RWPE2 (cell line): ENCODE measurements at regions not wholly inside any gene's neighbourhood (a gene's known extent, or its start where the extent isn't known, plus 50 kb on each side); places are given as distances from the start of the nearest gene placed in this dataset.

Source experiments
- ATAC-seq: fragments of 200-7000 bp; cut with Tn5 transposase; 3 replicates; pipeline ENCODE4 v1.9.1; 2021; ENCODE audit warnings: low read depth
- DNase-seq: peaks from one replicate; pipeline ENCODE4 v3.0.0-alpha.2; 2020; ENCODE audit warnings: low spot score
- H3K27ac ChIP-seq: fragments of 450-650 bp; 2 replicates; pipeline ENCODE4 v1.5.1; 2017; ENCODE audit warnings: mild to moderate bottlenecking; ENCODE audit not compliant: poor library complexity, severe bottlenecking
- H3K27me3 ChIP-seq: fragments of 250-450 bp; sonication (Bioruptor Pico); 2 replicates; pipeline ENCODE4 v1.5.1; 2021; ENCODE audit warnings: mild to moderate bottlenecking, moderate library complexity; ENCODE audit not compliant: insufficient read depth, poor library complexity, severe bottlenecking
- H3K36me3 ChIP-seq: fragments of 250-450 bp; sonication (Bioruptor Pico); 2 replicates; pipeline ENCODE4 v1.5.1; 2020; ENCODE audit warnings: low read depth, mild to moderate bottlenecking, moderate library complexity
- H3K4me1 ChIP-seq: fragments of 250-450 bp; sonication (Bioruptor Pico); 2 replicates; pipeline ENCODE4 v1.5.1; 2021; ENCODE audit warnings: mild to moderate bottlenecking, moderate library complexity; ENCODE audit not compliant: insufficient read depth, poor library complexity, severe bottlenecking
- H3K4me3 ChIP-seq: fragments of 250-450 bp; sonication (Bioruptor Pico); 2 replicates; pipeline ENCODE4 v1.5.1; 2021; ENCODE audit warnings: mild to moderate bottlenecking, moderate library complexity; ENCODE audit not compliant: severe bottlenecking
- H3K9me3 ChIP-seq: fragments of 250-450 bp; sonication (Bioruptor Pico); 2 replicates; pipeline ENCODE4 v1.5.1; 2021; ENCODE audit warnings: mild to moderate bottlenecking, moderate library complexity; ENCODE audit not compliant: severe bottlenecking
- TF ChIP-seq, protein P1 (sequence below): fragments of 450-650 bp; IDR thresholded peaks from one replicate; pipeline ENCODE4 v1.5.1; 2017; ENCODE audit warnings: mild to moderate bottlenecking, moderate library complexity; ENCODE audit not compliant: poor library complexity, severe bottlenecking

DNA sequence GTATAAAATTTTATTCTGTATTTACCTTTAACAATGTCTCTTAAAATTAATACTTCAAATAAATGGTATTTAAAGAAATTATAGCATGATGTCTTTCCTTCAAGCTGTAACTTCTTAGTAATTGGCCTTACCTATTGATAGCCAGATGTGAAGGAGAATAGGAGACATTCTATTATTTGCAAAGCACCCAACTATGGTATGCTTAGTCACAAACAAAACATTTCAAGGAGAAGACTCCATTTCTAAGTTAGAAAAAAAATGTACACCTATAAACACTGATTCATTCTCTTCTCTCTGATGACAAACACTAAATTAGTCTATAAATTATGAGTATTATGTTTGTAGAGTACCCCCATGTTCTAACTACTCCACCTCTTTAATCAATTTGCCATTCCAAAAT lies 66.4 kb downstream of the NKX6-1 start:
- H3K36me3 ChIP-seq = no peaks in the 10 kb centered on the region
- H3K9me3 ChIP-seq = no peaks in the 10 kb centered on the region
- H3K27ac ChIP-seq = no peak overlapping the region
- H3K4me1 ChIP-seq = no peaks in the 10 kb centered on the region
- ATAC-seq (no peak), DNase-seq (no peak)
- no peak overlapping the region for H3K4me3 ChIP-seq
- TF ChIP-seq, protein P1, sequence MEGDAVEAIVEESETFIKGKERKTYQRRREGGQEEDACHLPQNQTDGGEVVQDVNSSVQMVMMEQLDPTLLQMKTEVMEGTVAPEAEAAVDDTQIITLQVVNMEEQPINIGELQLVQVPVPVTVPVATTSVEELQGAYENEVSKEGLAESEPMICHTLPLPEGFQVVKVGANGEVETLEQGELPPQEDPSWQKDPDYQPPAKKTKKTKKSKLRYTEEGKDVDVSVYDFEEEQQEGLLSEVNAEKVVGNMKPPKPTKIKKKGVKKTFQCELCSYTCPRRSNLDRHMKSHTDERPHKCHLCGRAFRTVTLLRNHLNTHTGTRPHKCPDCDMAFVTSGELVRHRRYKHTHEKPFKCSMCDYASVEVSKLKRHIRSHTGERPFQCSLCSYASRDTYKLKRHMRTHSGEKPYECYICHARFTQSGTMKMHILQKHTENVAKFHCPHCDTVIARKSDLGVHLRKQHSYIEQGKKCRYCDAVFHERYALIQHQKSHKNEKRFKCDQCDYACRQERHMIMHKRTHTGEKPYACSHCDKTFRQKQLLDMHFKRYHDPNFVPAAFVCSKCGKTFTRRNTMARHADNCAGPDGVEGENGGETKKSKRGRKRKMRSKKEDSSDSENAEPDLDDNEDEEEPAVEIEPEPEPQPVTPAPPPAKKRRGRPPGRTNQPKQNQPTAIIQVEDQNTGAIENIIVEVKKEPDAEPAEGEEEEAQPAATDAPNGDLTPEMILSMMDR = no peak
- H3K27me3 ChIP-seq = peaks cover 8% of the 10 kb centered on the region

DNA sequence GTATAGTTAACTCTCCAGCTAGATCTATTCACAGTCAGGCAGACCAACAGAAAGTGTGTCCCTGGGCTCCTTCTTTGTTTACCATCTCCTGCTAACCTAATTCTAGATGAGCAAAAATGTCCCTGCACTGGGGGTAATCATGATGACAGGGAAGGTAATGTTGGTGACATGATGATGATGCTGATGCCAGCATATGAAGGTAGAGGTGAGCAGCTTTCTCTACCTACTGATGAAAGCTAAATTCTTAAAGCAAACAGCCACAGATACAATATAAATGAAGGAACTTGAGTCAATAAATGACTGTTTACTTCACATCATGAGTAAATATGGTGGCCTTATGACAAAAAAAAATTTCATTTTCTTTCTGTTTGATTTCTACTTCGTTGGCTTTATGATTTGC lies 78.5 kb downstream of the NKX6-1 start:
- TF ChIP-seq, protein P1 = no peak
- no peaks in the 10 kb centered on the region for H3K27me3 ChIP-seq
- no peak overlapping the region for H3K4me3 ChIP-seq
- H3K9me3 ChIP-seq = no peaks in the 10 kb centered on the region
- no peak for ATAC-seq
- H3K36me3 ChIP-seq = no peaks in the 10 kb centered on the region
- no peak overlapping the region for H3K27ac ChIP-seq
- no peaks in the 10 kb centered on the region for H3K4me1 ChIP-seq
- DNase-seq = no peak

DNA sequence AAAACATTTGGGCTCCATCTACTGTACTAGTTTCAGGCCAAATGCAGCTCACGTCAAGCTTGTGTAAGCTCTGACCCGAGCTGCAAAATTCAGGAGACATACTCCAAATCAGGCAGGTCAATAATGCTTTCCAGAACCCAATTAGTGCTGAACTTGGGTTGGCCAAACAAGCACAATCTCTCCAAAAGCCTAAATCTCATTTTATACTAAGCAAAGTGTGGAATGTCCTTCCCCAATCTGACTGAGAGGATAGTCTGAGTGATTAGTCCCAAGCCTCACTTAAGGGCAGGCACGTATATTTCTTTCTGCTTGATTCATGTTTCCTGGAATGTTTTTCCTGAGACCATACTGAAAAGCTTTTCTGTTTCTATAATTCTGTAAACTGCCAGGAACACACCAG lies 79.9 kb downstream of the NKX6-1 start:
- Histone ChIP-seq H3K9me3 (no peaks in the 10 kb centered on the region), H3K27ac (no peak overlapping the region), H3K36me3 (no peaks in the 10 kb centered on the region), H3K4me1 (no peaks in the 10 kb centered on the region), H3K4me3 (no peak overlapping the region), H3K27me3 (peaks cover 2% of the 10 kb centered on the region)
- ATAC-seq (no peak), DNase-seq (no peak)
- TF ChIP-seq, protein P1 = no peak

DNA sequence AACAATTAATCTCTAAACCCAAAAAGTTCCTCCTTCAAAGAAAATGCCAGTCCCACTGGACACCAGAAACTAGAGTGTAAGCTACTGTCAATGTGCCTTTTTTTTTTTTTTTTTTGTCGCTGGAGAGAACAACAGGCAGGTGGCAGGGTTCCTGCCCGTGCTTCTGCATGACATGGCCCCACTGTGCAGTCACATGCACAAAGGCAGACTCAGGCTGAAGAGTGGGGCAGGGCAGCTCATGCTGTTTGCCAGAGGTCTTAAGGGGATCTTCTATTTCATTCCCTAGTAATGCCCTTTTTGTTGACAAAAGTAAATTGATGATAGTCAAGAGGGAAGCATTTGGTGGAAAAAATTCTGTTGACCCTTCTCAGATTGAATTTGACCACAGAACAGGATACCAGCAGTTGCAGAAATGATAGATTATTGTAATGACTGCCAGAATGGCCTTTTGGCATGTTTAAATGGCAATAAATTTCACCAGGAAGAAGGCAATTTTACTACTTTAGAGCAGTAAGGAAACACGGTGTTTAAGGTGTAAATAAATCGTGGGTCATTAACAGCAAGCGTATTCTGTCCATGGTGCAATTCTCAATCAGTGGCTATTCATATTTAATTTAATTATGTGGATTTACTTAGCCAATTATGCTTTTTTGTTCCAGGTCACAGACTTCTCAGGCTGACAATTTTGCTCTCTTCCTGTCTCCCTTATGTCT lies 80.9 kb downstream of the NKX6-1 start:
- H3K27me3 ChIP-seq = peaks cover 4% of the 10 kb centered on the region
- no peak overlapping the region for H3K27ac ChIP-seq
- H3K4me1 ChIP-seq = no peaks in the 10 kb centered on the region
- H3K9me3 ChIP-seq = no peaks in the 10 kb centered on the region
- no peak for ATAC-seq
- no peak overlapping the region for H3K4me3 ChIP-seq
- H3K36me3 ChIP-seq = no peaks in the 10 kb centered on the region
- no peak for DNase-seq
- TF ChIP-seq, protein P1 = no peak

DNA sequence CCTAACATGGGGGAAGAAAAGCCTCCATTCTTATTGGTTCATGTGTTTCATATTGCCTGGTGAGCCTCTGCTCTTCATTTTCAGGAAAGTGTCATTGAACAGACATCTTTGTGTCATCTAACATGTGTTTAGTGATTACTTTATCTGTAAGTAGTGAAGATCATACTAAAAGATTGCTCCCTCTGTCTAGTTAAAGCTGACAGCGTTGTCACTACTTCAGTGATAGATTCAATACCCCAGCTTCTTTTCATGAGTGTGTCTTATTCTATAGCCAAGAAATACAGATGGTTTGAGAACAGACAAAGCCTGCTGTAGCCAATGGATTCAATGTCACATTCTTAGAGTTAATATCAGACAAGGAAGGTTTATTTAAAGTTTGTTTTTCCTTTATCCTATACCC lies 85.1 kb downstream of the NKX6-1 start:
- H3K36me3 ChIP-seq = no peaks in the 10 kb centered on the region
- no peaks in the 10 kb centered on the region for H3K9me3 ChIP-seq
- H3K4me3 ChIP-seq = no peak overlapping the region
- peaks cover 8% of the 10 kb centered on the region for H3K27me3 ChIP-seq
- no peak for ATAC-seq
- H3K4me1 ChIP-seq = no peaks in the 10 kb centered on the region
- H3K27ac ChIP-seq = no peak overlapping the region
- no peak for DNase-seq
- TF ChIP-seq, protein P1 = no peak
